ENCODE measurements at regions not wholly inside any gene's neighbourhood (a gene's known extent, or its start where the extent isn't known, plus 50 kb on each side); places are given as distances from the start of the nearest gene placed in this dataset.

- in situ Hi-C loops (cut with HindIII; ENCODE audit: low pct_unique_long_range_greater_than_20kb, low sequenced_read_pairs), result no loop called here
- no peak for DNase-seq (ENCODE audit: low read depth)
Observed at GRCh38 chr13:26456650-26457049, 100.8 kb upstream of the WASF3 start.

GRCh38 chr13:26457212-26457611 is 100.3 kb upstream of the WASF3 start:
- no peak for DNase-seq (ENCODE audit: low read depth)
- in situ Hi-C loops (cut with HindIII; ENCODE audit: low pct_unique_long_range_greater_than_20kb, low sequenced_read_pairs), result no loop called here

- in situ Hi-C loops (cut with HindIII; ENCODE audit: low pct_unique_long_range_greater_than_20kb, low sequenced_read_pairs), result no loop called here
- no peak for DNase-seq (ENCODE audit: low read depth)
Observed at GRCh38 chr13:26458196-26458749, 99.2 kb upstream of the WASF3 start.

GRCh38 chr13:26459276-26460131 is 98.0 kb upstream of the WASF3 start:
- no peak for DNase-seq (ENCODE audit: low read depth)
- in situ Hi-C loops (cut with HindIII; ENCODE audit: low pct_unique_long_range_greater_than_20kb, low sequenced_read_pairs), result no loop called here

GRCh38 chr13:26460648-26461047 is 96.8 kb upstream of the WASF3 start:
- DNase-seq (ENCODE audit: low read depth), result no peak

GRCh38 chr13:26463296-26463695 is 94.2 kb upstream of the WASF3 start:
- no peak for DNase-seq (ENCODE audit: low read depth)
- in situ Hi-C loops (cut with HindIII; ENCODE audit: low pct_unique_long_range_greater_than_20kb, low sequenced_read_pairs), result no loop called here

More at GRCh38 chr13:26460648-26461047, 96.8 kb upstream of the WASF3 start:
- in situ Hi-C loops (cut with HindIII; ENCODE audit: low pct_unique_long_range_greater_than_20kb, low sequenced_read_pairs), result no loop called here

- in situ Hi-C loops (cut with HindIII; ENCODE audit: low pct_unique_long_range_greater_than_20kb, low sequenced_read_pairs), result no loop called here
- DNase-seq (ENCODE audit: low read depth), result no peak
Observed at GRCh38 chr13:26463848-26464247, 93.6 kb upstream of the WASF3 start.

- in situ Hi-C loops (cut with HindIII; ENCODE audit: low pct_unique_long_range_greater_than_20kb, low sequenced_read_pairs), result no loop called here
- DNase-seq (ENCODE audit: low read depth), result no peak
Observed at GRCh38 chr13:26465514-26465913, 92.0 kb upstream of the WASF3 start.

- no peak for DNase-seq (ENCODE audit: low read depth)
- in situ Hi-C loops (cut with HindIII; ENCODE audit: low pct_unique_long_range_greater_than_20kb, low sequenced_read_pairs), result no loop called here
Observed at GRCh38 chr13:26465954-26466353, 91.5 kb upstream of the WASF3 start.

GRCh38 chr13:26468265-26468801 is 89.2 kb upstream of the WASF3 start:
- in situ Hi-C loops (cut with HindIII; ENCODE audit: low pct_unique_long_range_greater_than_20kb, low sequenced_read_pairs), result no loop called here

GRCh38 chr13:26469602-26470001 is 87.9 kb upstream of the WASF3 start:
- in situ Hi-C loops (cut with HindIII; ENCODE audit: low pct_unique_long_range_greater_than_20kb, low sequenced_read_pairs), result no loop called here
- DNase-seq (ENCODE audit: low read depth), result no peak

More at GRCh38 chr13:26468265-26468801, 89.2 kb upstream of the WASF3 start:
- no peak for DNase-seq (ENCODE audit: low read depth)

- no peak for DNase-seq (ENCODE audit: low read depth)
- in situ Hi-C loops (cut with HindIII; ENCODE audit: low pct_unique_long_range_greater_than_20kb, low sequenced_read_pairs), result no loop called here
Observed at GRCh38 chr13:26471807-26472206, 85.7 kb upstream of the WASF3 start.

GRCh38 chr13:26473571-26474230 is 83.8 kb upstream of the WASF3 start:
- in situ Hi-C loops (cut with HindIII; ENCODE audit: low pct_unique_long_range_greater_than_20kb, low sequenced_read_pairs), result no loop called here

GRCh38 chr13:26474286-26474685 is 83.2 kb upstream of the WASF3 start:
- no peak for DNase-seq (ENCODE audit: low read depth)
- in situ Hi-C loops (cut with HindIII; ENCODE audit: low pct_unique_long_range_greater_than_20kb, low sequenced_read_pairs), result no loop called here

More at GRCh38 chr13:26473571-26474230, 83.8 kb upstream of the WASF3 start:
- DNase-seq (ENCODE audit: low read depth), result no peak

- DNase-seq (ENCODE audit: low read depth), result no peak
- in situ Hi-C loops (cut with HindIII; ENCODE audit: low pct_unique_long_range_greater_than_20kb, low sequenced_read_pairs), result no loop called here
Observed at GRCh38 chr13:26475176-26476110, 82.0 kb upstream of the WASF3 start.

- in situ Hi-C loops (cut with HindIII; ENCODE audit: low pct_unique_long_range_greater_than_20kb, low sequenced_read_pairs), result no loop called here
- DNase-seq (ENCODE audit: low read depth), result no peak
Observed at GRCh38 chr13:26476111-26476781, 81.2 kb upstream of the WASF3 start.

GRCh38 chr13:26476782-26477142 is 80.7 kb upstream of the WASF3 start:
- no peak for DNase-seq (ENCODE audit: low read depth)
- in situ Hi-C loops (cut with HindIII; ENCODE audit: low pct_unique_long_range_greater_than_20kb, low sequenced_read_pairs), result no loop called here

- DNase-seq (ENCODE audit: low read depth), result no peak
- in situ Hi-C loops (cut with HindIII; ENCODE audit: low pct_unique_long_range_greater_than_20kb, low sequenced_read_pairs), result no loop called here
Observed at GRCh38 chr13:26477681-26478080, 79.8 kb upstream of the WASF3 start.

Data from Caki2 (cell line).